HCT116 (cell line): ENCODE measurements at regions not wholly inside any gene's neighbourhood (a gene's known extent, or its start where the extent isn't known, plus 50 kb on each side); places are given as distances from the start of the nearest gene placed in this dataset.

ENCODE experiments used
- ATAC-seq: fragments of 200-7000 bp; cut with Tn5 transposase; 2 replicates; pipeline ENCODE4 v1.9.1; 2020; ENCODE audit warnings: mild to moderate bottlenecking, moderate library complexity
- BruUV-seq: library from RNA; stranded (reverse); fragments of 400-500 nt; replicated peaks from 2 replicates; lab custom pipeline; 2021; lab: Mats Ljungman, UMichigan
- CTCF ChIA-PET: fragments of 300-600 bp; sonication (Branson Sonifier 250); formaldehyde crosslinking; loops from one replicate; lab custom pipeline; 2021; ENCODE audit warnings: antibody characterized with exemption; lab: Charles Lee
- POLR2A ChIA-PET: fragments of 300-600, 350-600 bp; sonication (Branson Sonifier 250); formaldehyde crosslinking; loops from one replicate; lab custom pipeline; 2021; ENCODE audit warnings: antibody characterized with exemption; lab: Charles Lee
- RAD21 ChIA-PET, 2 experiments: fragments of 300-600 bp; sonication (Branson Sonifier 250); formaldehyde crosslinking; loops; one replicate each; lab custom pipeline; 2023; ENCODE audit warnings: low total read pairs in 2 of 2; ENCODE audit not compliant: uncharacterized antibody in 2 of 2, unreplicated experiment in 2 of 2, low non-redundant PET in 1 of 2; lab: Charles Lee
- DNase-seq: peaks from one replicate; pipeline ENCODE4 v3.0.0-alpha.2; 2010; ENCODE audit warnings: low read depth, low spot score
- H2AFZ ChIP-seq: fragments of 200-600 bp; shearing (Covaris generic), sonication (generic); 2 replicates; pipeline ENCODE4 v1.6.1; 2017; ENCODE audit warnings: low read depth, mixed run types, mixed read lengths, antibody characterized with exemption, low read length; ENCODE audit not compliant: poor library complexity, severe bottlenecking
- H3K27ac ChIP-seq: 2 replicates; pipeline ENCODE4 v1.5.1; 2012; ENCODE audit warnings: low read depth, low read length
- H3K27me3 ChIP-seq: fragments of 200-600 bp; sonication (generic); 2 replicates; pipeline ENCODE4 v1.6.1; 2016; ENCODE audit warnings: mixed run types, low read length, mixed read lengths; ENCODE audit not compliant: insufficient read depth
- H3K36me3 ChIP-seq, 2 experiments: fragments of 200-500 bp in 1 of 2; fragments of 200-600 bp in 1 of 2; sonication (Bioruptor generic) in 1 of 2; sonication (generic) in 1 of 2; 2 replicates each; pipeline versions ENCODE4 v1.5.1 to v1.6.1; 2014 to 2016; ENCODE audit warnings: low read length in 2 of 2, inconsistent platforms in 1 of 2, mixed read lengths in 1 of 2, mixed run types in 1 of 2; ENCODE audit not compliant: insufficient read depth in 2 of 2, control insufficient read depth in 1 of 2
- H3K4me1 ChIP-seq, 2 experiments: fragments of 200-600 bp in 1 of 2; sonication (generic) in 1 of 2; 2 replicates each; pipeline versions ENCODE4 v1.5.1 to v1.6.1; 2012 to 2017; ENCODE audit warnings: low read length in 2 of 2, inconsistent platforms in 1 of 2, mild to moderate bottlenecking in 1 of 2, mixed read lengths in 1 of 2, mixed run types in 1 of 2, moderate library complexity in 1 of 2; ENCODE audit not compliant: insufficient read depth in 2 of 2, control insufficient read depth in 1 of 2
- H3K4me2 ChIP-seq: fragments of 200-600 bp; sonication (generic); 2 replicates; pipeline ENCODE4 v1.6.1; 2017; ENCODE audit warnings: mixed run types, low read length, mixed read lengths
- H3K4me3 ChIP-seq, 2 experiments: fragments of 200-600 bp in 1 of 2; sonication (generic) in 1 of 2; replicated peaks in 1 of 2; 2 replicates each; pipeline ENCODE4 v1.5.1; 2011 to 2016; ENCODE audit warnings: low read length in 2 of 2, control low read depth in 1 of 2, low read depth in 1 of 2, mild to moderate bottlenecking in 1 of 2, mixed read lengths in 1 of 2, mixed run types in 1 of 2
- H3K79me2 ChIP-seq: fragments of 200-600 bp; sonication (generic); 2 replicates; pipeline ENCODE4 v1.6.1; 2017; ENCODE audit warnings: mild to moderate bottlenecking, mixed run types, low read length, moderate library complexity, mixed read lengths; ENCODE audit not compliant: insufficient read depth
- H3K9ac ChIP-seq: fragments of 200-600 bp; sonication (generic); 2 replicates; pipeline ENCODE4 v1.6.1; 2016; ENCODE audit warnings: low read length, mixed read lengths
- H3K9me2 ChIP-seq: fragments of 200-600 bp; sonication (generic), shearing (Covaris generic); 2 replicates; pipeline ENCODE4 v1.6.1; 2017; ENCODE audit warnings: mixed run types, mild to moderate bottlenecking, moderate library complexity; ENCODE audit not compliant: insufficient read depth
- H3K9me3 ChIP-seq, 2 experiments: fragments of 200-500 bp in 1 of 2; fragments of 200-600 bp in 1 of 2; sonication (Bioruptor generic) in 1 of 2; sonication (generic) in 1 of 2; 2 replicates each; pipeline ENCODE4 v1.6.1; 2014 to 2017; ENCODE audit warnings: low read length in 2 of 2, mixed read lengths in 2 of 2, inconsistent platforms in 1 of 2, low read depth in 1 of 2, mild to moderate bottlenecking in 1 of 2, mixed run types in 1 of 2, moderate library complexity in 1 of 2; ENCODE audit not compliant: control insufficient read depth in 1 of 2, insufficient read depth in 1 of 2
- H4K20me1 ChIP-seq: fragments of 200-600 bp; sonication (generic), shearing (Covaris generic); 2 replicates; pipeline ENCODE4 v1.6.1; 2017; ENCODE audit warnings: mixed run types, mild to moderate bottlenecking, moderate library complexity; ENCODE audit not compliant: insufficient read depth
- ATF3 ChIP-seq: IDR thresholded peaks from 2 replicates; pipeline ENCODE4 v1.6.1; 2012
- CBX3 ChIP-seq: IDR thresholded peaks from 2 replicates; pipeline ENCODE4 v1.6.1; 2012; ENCODE audit warnings: low read depth
- CTCF ChIP-seq, 3 experiments: fragments of 200-600 bp in 1 of 3; sonication (generic) in 1 of 3; IDR thresholded peaks in 2 of 3; conservative IDR thresholded peaks in 1 of 3; 2 replicates each; pipeline ENCODE4 v1.5.1; 2012 to 2017; ENCODE audit warnings: low read depth in 2 of 3, low read length in 2 of 3, antibody characterized with exemption in 1 of 3, borderline replicate concordance in 1 of 3, control low read depth in 1 of 3, mild to moderate bottlenecking in 1 of 3, mixed read lengths in 1 of 3, mixed run types in 1 of 3, moderate library complexity in 1 of 3; ENCODE audit not compliant: insufficient read depth in 1 of 3
- EGR1 ChIP-seq: IDR thresholded peaks from 2 replicates; pipeline ENCODE4 v1.6.1; 2012; ENCODE audit warnings: low read depth
- ELF1 ChIP-seq: IDR thresholded peaks from 2 replicates; pipeline ENCODE4 v1.6.1; 2012; ENCODE audit warnings: low read depth, borderline replicate concordance
- EZH2phosphoT487 ChIP-seq: fragments of 200-600 bp; IDR thresholded peaks from 2 replicates; pipeline ENCODE4 v1.6.1; 2018; ENCODE audit warnings: antibody characterized with exemption, borderline replicate concordance
- JUND ChIP-seq: IDR thresholded peaks from 2 replicates; pipeline ENCODE4 v1.6.1; 2012
- POLR2A ChIP-seq: IDR thresholded peaks from 2 replicates; pipeline ENCODE4 v1.7.0; 2011; ENCODE audit warnings: borderline replicate concordance; ENCODE audit not compliant: insufficient read depth, insufficient read length; ENCODE audit errors: extremely low read depth
- REST ChIP-seq: IDR thresholded peaks from 2 replicates; pipeline ENCODE4 v1.6.1; 2012; ENCODE audit warnings: low read depth
- SIN3A ChIP-seq: IDR thresholded peaks from 2 replicates; pipeline ENCODE4 v1.6.1; 2012; ENCODE audit warnings: low read depth
- SP1 ChIP-seq: IDR thresholded peaks from 2 replicates; pipeline ENCODE4 v1.6.1; 2012; ENCODE audit warnings: low read depth
- YY1 ChIP-seq: IDR thresholded peaks from 2 replicates; pipeline ENCODE4 v1.6.1; 2011; ENCODE audit warnings: low read length, low read depth, moderate library complexity, mild to moderate bottlenecking; ENCODE audit not compliant: insufficient replicate concordance; ENCODE audit errors: extremely low read depth
- ZNF274 ChIP-seq: fragments of 200-500 bp; sonication (Bioruptor generic); IDR thresholded peaks from 2 replicates; pipeline ENCODE4 v1.6.1; 2014; ENCODE audit warnings: mild to moderate bottlenecking, low read depth, low read length, inconsistent platforms
- intact Hi-C: fragments of 100-400 bp; cut with micrococcal nuclease; formaldehyde crosslinking; loops from 2 replicates; pipeline ENCODE4 v1.10.0; 2022

- H3K27me3 ChIP-seq = no peaks in the 10 kb centered on the region
Observed at GRCh38 chr1:65593516-65593915, 173.0 kb downstream of the LEPR start.

More at GRCh38 chr1:65593516-65593915, 173.0 kb downstream of the LEPR start:
- no peak for ATAC-seq
- POLR2A ChIA-PET = no interaction called here
- H3K9ac ChIP-seq = no peak overlapping the region
- H3K4me3 ChIP-seq = no peak overlapping the region
- no peak for DNase-seq
- no peak overlapping the region for H2AFZ ChIP-seq
- no peak overlapping the region for H3K27ac ChIP-seq
- no peaks in the 10 kb centered on the region for H3K36me3 ChIP-seq
- no peak for TF ChIP-seq JUND
- TF ChIP-seq ZNF274 = no peak
- no peak for TF ChIP-seq POLR2A
- no peak for TF ChIP-seq ELF1
- no peak for TF ChIP-seq ATF3
- TF ChIP-seq SIN3A = no peak
- TF ChIP-seq YY1 = no peak
- TF ChIP-seq CBX3 = no peak
- no peak for TF ChIP-seq SP1
- TF ChIP-seq EZH2phosphoT487 = no peak
- TF ChIP-seq REST = no peak
- TF ChIP-seq EGR1 = no peak
- TF ChIP-seq CTCF (IDR thresholded peaks at IDR 0.05 in 2 of 3, conservative IDR thresholded peaks at IDR 0.05 in 1 of 3; ENCODE audit: borderline replicate concordance in 1 of 3, insufficient read depth in 1 of 3, low read depth in 2 of 3, low read length in 2 of 3) = no peak
- H3K9me3 ChIP-seq = no peaks in the 10 kb centered on the region
- CTCF ChIA-PET = no interaction called here
- H3K4me2 ChIP-seq = no peak overlapping the region
- H3K79me2 ChIP-seq = no peaks in the 10 kb centered on the region
- no TSS peak for BruUV-seq
- RAD21 ChIA-PET = no interaction called here
- H3K4me1 ChIP-seq = no peaks in the 10 kb centered on the region
- no peaks in the 10 kb centered on the region for H3K9me2 ChIP-seq
- H4K20me1 ChIP-seq = no peaks in the 10 kb centered on the region
- intact Hi-C loops = no loop called here
